EL (cell line): ENCODE measurements at regions not wholly inside any gene's neighbourhood (a gene's known extent, or its start where the extent isn't known, plus 50 kb on each side); places are given as distances from the start of the nearest gene placed in this dataset.
A peak's percentile ranks its signal among the peaks of the same experiment; 100 is the strongest.
"Not testable (repeated sequence)": the region's sequence is repeated elsewhere in the genome, so short reads cannot be mapped to it uniquely, and the experiment has no call there.

Source experiments
- DNase-seq: peaks from one replicate; pipeline ENCODE4 v3.0.0-alpha.2; 2016

GRCh38 chr9:33695856-33696255, 99.5 kb upstream of the PRSS3 start:
- DNase-seq = no peak

GRCh38 chr9:33697171-33697570, 98.2 kb upstream of the PRSS3 start:
- no peak for DNase-seq

GRCh38 chr9:33698267-33698666, 97.1 kb upstream of the PRSS3 start:
- DNase-seq = peak; percentile 11

DNA sequence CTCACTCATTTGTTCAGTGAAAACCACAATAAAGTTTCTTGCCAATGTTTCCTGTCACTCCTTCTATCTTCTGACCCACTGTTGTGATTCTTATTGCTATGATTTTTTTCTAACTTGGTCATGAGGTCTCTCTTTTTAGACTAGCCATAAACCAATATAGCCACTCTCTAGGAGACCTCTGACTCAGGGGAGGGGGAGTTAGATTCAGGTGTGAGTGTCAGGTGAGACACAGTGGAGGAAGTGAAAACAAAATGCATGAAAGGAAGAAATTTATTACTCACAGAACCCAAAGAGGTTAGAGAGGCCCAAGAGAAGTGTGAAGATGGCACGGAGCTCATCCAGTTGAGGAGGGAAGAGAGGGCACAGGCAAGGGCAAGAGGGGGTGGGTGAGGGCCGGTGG, 94.4 kb upstream of the PRSS3 start:
- DNase-seq = not testable (repeated sequence)

- DNase-seq = no peak
These were observed 91.8 kb upstream of the PRSS3 start for GRCh38 chr9:33703430-33704102.

- not testable (repeated sequence) for DNase-seq
These were observed 89.9 kb upstream of the PRSS3 start for GRCh38 chr9:33705440-33705839.

GRCh38 chr9:33708441-33708840, 86.9 kb upstream of the PRSS3 start:
- DNase-seq = no peak

GRCh38 chr9:33709269-33709668, 86.1 kb upstream of the PRSS3 start:
- DNase-seq = no peak

DNA sequence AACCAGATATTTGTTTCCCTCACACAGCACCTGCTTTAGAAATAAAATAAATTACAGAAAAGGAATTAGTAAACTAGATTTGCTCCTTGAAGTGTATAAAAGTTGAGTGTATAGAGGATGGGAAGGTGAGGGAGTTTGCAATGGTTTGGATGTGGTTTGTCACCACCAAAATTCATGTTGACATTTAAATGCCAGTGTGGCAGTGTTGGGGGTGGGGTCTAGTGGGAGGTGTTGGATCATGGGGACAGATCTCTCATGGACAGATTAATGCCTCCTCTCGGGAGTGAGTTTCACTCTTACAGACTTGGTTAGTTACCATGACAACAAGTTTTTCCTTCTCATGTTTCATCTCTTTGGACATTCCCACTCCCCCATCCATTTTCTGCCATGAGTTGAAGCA, 83.9 kb upstream of the PRSS3 start:
- DNase-seq = not testable (repeated sequence)

DNA sequence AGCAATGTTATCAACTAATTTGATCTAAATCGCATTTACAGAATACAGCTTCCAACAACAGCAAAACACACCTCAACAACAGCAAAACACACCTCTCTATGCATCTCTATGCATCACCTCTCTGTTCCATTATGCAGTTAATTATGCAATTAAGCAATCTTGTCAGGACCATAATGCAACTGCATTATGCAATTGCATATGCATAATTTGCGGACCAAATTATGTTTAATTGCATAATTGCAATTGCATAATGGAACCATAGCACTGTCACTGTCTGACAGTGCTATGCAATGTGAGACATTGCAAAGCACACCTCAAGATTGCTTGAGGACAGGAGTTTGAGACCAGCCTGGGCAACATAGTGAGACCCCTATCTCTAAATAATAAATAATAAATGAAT, 80.4 kb upstream of the PRSS3 start:
- DNase-seq = no peak

- peak; percentile 52 for DNase-seq
These were observed 76.4 kb upstream of the PRSS3 start for GRCh38 chr9:33718987-33719386.

DNA sequence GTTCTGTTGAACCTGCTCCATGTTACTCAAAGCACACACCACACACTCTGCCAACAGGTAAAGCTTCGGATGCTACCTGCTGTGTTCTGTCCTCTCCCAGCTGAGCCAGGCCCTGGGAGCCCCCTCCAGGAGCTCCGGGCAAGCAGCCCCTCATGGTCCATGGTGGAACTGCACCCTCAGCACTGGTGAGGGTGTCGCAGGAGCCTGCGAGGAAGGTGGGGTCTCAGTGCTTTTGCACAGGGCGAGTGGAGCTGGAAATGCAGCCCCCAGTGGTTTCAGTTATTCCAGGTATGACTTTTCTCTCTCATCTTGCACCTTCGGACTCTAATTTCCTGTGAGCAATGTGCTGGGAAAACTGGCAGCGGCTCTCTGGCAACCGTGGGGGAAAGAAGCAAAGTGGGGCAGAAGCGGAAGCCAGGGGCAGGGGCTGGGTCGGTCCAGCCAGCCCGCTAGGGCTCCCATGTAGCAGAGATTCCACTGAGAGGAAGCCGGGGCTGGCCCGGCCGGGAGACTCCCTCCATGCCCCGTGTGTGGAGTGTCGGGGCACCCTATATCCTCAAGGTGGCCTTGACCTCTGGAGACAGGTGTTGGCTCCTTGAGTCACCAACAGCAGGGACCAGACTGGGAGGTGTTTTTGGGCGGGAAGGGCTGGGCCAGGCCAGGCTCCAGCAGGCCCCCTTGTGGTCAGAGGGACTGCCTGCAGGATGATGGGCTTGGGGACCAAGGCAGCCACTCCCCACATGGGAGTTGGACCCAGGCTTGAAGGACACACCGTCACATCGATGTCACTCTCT, 75.6 kb upstream of the PRSS3 start:
- DNase-seq = peak; percentile 31

DNA sequence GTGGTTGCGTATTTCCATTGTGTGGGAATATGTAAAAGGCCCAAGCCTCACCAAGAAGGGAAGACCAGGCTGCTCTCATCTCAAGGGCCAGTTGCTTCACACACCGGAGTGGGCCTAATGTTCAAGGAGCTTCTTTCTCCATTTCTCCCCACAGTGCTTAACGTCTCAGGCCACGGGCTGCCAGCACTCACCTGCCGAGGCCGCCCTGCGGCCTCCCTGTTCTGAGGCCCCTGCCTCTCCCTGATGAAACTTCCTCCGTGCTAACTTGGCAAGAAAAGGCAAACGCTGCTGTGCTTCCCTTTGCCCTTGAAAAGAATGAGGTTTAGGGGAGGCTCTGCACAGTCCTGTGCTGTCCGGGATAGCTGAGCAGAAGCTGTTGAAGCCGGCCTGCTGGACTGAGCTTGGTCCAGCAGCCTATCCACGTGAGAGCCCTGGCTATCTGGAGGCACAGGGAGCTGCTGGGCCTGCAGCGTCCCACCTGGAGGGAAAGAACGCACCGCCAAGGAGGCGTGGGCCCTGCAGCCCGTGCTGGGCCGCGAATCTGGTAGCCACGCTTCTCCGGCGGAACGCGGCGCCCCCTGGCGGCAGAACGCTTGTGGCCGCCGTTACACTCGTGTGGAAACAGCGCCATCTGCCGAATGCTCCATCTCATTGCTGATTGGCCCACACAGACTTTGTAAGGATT, 73.5 kb upstream of the PRSS3 start:
- DNase-seq = peak; percentile 71

DNA sequence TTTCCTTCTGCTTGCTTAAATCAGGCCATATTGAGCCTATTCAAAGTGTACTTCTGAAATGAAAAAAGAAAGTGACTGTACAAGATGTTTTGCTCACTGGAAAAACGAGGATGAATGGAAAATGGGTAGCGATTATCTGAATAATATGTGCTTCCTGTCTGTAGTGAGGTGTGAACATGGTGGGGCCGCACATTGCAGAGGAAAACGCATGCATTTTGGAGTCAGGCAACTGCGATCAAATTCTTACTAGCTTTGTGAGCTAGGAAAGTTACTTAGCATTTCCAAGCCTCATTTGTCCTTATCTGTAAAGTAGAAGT, 73.0 kb upstream of the PRSS3 start:
- DNase-seq = no peak

DNA sequence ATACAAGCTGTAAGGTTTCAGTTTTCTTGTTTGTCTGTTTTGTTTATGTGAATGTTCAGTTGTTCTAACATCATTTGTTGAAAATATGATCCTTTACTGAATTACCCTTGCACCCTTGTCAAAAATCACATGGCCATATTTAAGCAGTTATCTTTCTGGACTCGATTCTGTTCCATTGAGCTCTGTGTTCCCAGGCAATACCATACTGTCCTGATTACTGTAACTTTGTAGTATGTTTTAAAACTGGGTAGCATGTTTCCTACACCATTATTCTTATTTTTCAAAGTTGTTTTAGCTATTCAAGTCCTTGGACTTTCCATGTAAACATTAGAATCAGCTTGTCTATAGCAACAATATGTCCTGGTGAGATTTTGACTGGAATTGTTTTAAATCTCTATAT, 66.7 kb upstream of the PRSS3 start:
- DNase-seq = no peak

- DNase-seq = no peak
These were observed 64.2 kb upstream of the PRSS3 start for GRCh38 chr9:33731142-33731541.

DNA sequence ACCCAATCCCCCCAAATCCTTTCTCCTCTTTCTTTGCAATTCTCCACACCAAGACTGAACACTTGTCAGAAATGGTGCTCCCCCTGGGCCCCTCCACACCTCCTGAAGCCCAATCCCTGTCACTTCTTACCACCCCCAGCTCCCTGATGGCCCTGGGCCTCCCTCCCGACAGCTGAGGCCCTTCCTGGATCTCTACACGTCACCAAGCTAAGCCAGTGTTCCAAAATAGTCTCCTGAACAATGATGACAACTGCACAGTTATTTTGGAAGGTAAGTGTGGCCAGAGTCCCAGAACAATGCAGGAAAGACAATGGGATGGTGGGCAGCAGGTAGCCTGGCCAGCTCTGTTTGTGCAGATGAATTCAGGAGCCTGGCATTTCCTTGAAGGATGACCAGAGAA, 63.7 kb upstream of the PRSS3 start:
- no peak for DNase-seq

DNA sequence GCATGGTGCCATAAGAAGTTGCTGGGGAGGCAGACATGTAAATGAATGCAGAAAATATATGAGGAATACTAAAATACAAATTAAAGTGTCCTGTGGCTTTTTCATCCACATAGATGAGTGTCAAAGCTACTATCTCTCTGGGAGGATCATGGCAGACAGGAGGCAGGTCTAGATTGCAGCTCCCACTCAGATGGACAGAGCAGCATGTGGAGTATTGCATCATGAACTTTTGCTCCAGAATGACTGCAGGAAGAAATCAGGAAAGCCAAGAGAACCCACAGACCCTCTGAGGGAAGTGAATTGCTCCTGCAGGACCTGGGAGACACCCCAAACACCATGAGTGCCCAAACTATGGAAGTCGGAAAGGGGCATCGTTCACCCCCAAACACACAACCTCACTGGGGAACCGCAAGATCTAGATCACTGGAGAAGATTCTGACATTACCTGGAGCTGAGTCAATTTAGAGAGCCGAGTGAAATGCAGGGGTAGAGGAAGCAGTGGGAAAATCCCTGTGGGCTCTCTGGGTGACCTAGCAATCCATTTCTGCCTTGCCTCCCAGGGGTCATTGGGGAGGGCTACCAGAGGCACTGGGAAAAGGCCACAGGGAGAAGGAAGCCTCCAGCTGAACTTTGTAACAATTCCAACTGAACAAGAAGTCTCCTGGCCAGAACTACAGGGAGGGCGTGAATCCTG, 61.0 kb upstream of the PRSS3 start:
- not testable (repeated sequence) for DNase-seq

DNA sequence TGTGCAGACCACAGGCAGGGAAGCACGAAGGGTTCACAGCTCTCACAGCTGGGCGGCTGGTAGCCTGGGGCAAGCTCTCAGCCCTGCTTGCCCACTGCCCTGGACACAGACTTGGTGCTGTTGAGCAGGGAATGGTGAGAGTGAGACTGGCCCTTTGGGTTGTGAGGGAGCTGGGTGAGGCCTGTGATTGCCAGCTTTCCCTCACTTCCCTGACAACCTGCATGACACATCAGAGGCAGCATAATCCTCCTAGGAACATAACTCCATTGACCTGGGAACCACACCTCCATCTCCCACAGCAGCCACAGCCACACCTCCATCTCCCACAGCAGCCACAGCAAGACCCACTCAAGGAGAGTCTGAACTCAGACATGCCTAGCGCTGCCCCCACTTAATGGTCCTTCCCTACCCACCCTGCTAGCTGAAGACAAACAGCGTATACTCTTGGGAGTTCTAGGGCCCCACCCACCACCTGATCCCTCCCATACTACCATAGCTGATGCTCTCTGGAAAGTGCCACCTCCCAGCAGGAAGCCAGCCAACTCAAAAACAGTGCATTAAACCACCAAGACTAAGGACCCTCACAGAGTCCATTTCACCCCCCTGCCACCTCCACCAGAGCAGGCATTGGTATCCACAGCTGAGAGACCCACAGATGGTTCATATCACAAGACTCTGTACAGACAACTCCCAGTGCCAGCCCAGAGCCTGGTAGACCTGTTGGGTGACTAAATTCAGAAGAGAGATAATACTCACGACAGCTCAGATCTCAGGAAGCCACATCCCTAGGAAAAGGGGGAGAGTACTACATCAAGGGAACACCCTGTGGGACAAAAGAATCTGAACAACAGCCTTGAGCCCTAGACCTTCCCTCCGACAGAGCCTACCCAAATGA, 60.2 kb upstream of the PRSS3 start:
- not testable (repeated sequence) for DNase-seq

DNA sequence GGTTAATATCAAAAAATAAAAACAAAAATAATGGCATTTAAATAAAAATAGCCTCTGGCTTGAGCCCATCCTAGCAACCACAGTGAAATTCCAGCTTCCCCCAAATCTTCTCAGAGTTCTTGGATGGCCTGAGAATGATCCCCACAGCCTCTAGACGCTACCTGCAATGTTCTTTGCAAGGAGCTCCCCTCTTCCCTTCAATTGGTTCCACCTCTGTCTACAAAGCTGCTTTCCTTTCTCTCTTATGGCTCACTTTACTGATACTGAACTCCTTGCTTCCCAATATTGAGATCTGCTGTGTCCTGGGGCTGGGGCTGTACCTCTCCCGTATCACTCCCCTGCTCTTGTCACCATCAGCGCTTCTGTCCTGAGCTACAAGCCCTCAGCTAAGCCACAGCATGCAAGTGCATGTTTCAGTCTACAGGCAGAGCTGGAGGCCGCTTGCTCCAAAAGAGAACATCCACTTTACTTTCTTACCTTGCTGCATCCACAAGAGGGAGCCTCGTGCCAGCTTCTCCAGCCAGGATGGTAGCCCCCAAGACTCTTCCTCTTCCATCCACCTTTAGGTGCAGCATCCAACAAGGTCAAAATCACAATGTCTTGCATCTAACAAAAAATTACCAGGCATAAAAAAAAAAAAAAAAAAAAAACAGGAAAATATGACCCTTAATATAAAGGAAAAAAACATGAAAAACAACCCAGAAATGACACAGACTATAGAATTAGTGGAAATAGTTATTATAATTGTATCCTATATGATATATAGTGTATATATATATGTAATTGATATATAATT, 57.4 kb upstream of the PRSS3 start:
- DNase-seq = peak; percentile 69

GRCh38 chr9:33739398-33739797, 56.0 kb upstream of the PRSS3 start:
- no peak for DNase-seq

DNA sequence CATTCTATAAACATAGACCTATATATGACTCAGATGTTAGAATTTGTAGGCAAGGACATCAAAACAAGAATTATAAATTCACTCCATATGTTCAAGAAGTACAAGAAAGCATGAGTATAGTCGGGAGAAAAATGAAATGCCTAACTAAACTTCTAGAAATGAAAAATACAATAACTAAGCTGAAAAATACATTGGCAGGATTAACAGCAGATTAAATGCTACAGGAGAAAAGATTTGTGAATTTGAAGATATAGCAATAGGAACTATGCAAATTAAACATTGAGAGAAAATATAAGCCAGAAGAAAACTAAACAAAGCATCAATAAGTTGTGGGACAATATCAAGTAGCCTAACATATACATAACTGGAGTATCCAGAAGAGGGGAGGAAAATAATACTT, 55.3 kb upstream of the PRSS3 start:
- no peak for DNase-seq
